Hematopoietic multipotent progenitor cell treated with erythropoietin and hydrocortisone succinate and interleukin-3 and kit ligand, for 8 days (in vitro differentiated cells): ENCODE measurements at regions not wholly inside any gene's neighbourhood (a gene's known extent, or its start where the extent isn't known, plus 50 kb on each side); places are given as distances from the start of the nearest gene placed in this dataset.
"Not testable (repeated sequence)": the region's sequence is repeated elsewhere in the genome, so short reads cannot be mapped to it uniquely, and the experiment has no call there.

ENCODE experiments used
- DNase-seq: peaks from one replicate; pipeline ENCODE4 v3.0.0-alpha.2; 2015

DNA sequence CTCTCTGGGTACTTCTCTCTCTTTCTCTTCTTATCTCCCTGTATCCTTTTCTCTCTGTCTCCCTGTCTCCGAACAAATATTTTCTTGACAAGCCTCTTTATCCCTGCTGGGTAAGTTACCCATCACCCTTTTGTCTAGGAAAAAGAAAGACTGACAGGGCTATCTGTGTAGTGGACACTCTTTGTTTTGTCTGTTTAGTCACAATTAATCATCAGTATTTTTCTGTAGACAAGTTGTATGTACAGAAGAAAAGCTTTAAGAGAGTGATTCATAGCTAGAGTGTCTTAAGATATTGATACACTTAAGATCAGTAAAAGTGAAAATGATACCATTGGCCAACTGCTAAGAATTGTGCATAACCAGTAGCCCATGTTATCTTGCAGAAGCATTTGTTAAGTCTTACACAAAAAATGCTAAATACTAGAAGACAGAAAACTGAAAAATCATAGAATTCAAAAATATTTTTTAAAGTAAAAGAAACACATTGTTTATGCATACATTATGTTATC lies 1043.8 kb upstream of the EDIL3 start:
- no peak for DNase-seq

DNA sequence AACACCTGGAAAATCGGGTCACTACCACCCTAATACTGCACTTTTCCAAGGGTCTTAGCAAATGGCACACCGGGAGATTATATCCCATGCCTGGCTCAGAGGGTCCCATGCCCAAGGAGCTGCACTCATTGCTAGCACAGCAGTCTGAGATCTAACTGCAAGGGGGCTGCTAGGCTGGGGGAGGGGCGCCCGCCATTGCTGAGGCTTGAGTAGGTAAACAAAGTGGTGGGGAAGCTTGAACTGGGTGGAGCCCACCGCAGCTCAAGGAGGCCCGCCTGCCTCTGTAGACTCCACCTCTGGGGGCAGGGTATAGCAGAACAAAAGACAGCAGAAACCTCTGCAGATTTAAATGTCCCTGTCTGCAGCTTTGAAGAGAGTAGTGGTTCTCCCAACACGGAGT lies 1047.0 kb upstream of the EDIL3 start:
- not testable (repeated sequence) for DNase-seq

DNA sequence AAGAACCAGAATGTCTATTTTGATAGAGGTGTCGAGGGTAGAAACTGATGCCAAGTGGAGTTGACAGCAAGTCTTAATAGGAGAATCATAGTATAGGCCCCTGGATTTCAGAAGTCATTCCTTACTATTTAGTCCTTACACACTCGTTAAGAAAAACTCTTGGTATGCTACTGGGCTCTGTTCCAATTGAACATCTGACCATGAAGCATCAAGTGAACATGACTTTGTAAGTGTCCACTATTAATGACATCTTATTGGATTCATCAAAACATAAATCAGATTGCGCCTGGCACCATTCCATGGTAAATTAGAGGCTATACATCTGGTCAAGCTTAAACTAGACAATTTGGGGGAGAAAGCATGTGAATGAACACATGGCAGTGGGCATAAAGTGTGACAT lies 1056.5 kb upstream of the EDIL3 start:
- DNase-seq: no peak

DNA sequence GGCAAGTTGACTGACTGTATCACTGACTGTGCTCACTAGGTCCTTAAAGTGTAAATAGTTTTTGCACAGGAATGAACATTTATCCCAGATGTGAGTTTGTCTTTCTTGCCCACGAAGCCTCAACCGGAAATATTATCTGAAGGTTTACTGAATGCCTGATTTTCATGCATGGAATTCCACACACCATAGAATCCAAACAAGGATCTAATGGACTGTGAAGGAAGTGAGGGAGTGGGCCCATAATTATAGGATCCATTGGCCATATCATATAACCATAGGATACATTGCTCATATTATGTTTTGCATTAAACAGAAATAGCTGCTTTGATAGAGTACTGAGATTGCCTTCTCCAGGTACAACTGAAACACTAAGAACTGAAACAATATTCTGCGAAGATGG lies 1057.2 kb upstream of the EDIL3 start:
- DNase-seq: no peak

- DNase-seq: no peak
These were observed 1067.8 kb upstream of the EDIL3 start for GRCh38 chr5:85452322-85453025.

GRCh38 chr5:85453026-85453349 lies 1068.3 kb upstream of the EDIL3 start:
- DNase-seq: no peak

DNA sequence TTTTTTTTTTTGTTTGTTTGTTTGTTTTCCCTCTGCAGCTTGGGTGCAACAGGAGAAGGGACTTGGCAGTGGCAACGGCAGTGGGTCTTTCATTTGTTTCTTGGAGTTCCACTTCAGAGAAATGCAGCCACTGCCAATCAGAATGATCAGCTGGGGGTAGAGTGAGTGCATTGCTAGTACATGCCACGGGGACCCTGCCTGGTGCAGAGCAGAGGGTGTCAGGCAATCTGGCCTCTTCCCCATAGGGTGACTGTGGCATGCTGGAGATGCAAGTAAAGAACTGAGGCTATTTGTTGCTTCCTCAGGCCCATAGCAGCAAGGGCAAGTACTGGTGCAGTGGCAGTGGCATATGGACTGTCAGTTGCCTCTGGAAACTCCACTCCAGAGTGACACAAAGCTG lies 1073.6 kb upstream of the EDIL3 start:
- DNase-seq: no peak

DNA sequence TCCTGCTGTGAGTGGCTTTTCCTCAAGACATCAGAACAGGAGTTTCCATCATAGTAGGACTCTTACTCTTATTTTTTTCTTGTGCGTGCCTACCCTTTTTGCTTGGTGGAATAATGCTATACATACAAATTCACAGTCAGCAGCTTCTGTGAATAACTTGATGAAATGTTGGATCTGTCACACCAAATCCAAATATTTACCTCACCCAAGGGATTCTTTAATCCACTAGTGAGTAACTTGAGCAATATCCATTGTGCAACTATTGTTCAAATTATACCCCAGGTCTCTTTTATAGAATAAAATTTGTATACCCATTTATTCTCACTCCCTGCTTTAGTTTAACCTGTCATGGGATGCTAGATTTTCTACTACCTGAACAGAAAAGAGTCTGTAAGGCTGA lies 1078.3 kb upstream of the EDIL3 start:
- DNase-seq: no peak

GRCh38 chr5:85466423-85466822 lies 1081.7 kb upstream of the EDIL3 start:
- DNase-seq: no peak

DNA sequence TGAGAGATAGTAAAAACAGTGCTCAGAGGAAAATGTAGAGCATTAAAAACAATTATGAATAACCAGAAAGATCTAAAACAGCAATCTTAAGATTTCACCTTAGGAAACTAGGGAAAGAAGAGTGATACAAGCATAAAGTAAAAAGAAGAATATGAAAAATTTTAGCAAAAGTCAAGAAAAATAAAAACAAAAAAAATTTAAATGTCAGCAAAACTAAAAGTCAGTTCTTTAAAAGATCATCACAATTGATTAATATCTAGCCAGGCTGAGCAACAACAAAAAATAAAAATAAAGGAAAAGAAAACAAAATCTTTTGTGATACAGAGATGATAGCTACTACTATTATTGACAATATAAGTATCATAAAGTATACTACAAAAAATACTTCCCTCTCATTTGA lies 1088.1 kb upstream of the EDIL3 start:
- no peak for DNase-seq

- DNase-seq: not testable (repeated sequence)
These were observed 1090.5 kb upstream of the EDIL3 start for GRCh38 chr5:85475151-85475550.

- no peak for DNase-seq
These were observed 1091.9 kb upstream of the EDIL3 start for GRCh38 chr5:85476617-85477016.

DNA sequence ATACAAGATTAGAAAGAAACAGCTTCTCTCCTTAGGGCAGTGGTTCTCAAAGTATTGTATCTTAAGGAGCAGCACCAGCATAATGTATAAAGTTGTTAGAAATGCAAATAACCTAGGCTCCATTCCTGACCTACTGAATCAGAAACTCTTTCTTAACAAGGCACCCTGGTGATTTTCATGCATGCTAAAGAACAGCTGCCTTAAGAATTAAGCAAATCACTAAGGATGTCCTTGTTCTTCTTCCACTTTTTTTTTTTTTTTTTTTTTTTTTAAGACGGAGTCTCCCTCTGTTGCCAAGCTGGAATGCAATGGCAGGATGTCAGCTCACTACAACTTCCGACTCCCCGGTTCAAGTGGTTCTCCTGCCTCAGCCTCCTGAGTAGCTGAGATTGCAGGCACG lies 1095.2 kb upstream of the EDIL3 start:
- no peak for DNase-seq

DNA sequence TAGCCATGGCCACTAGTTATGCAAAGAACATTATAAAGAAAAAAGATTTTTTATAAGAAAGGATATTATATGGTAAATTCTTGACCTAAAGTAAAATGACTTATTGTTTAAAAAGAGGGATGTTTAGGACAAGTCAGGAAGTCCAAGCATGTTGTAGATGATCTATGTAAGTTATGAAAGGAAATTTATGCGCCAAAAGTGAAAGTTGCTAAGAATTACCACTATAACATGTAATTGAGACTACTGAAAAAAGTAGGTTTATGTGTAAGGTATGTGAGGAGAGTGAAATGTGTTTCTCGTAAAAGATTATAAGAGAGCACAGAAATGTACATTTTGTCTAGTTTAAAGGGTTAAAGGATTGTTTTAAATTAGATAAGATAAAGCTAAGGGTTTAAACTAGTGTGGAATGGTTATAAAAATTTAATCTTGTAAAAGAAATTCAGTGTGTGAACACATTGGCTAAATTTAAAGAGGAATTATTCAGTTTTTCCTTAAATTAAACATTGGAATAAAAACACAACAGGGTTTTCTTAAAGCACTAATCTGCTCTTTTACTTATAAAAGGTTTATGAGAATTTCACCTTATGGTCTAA lies 1100.4 kb upstream of the EDIL3 start:
- no peak for DNase-seq

GRCh38 chr5:85488295-85488694 lies 1103.6 kb upstream of the EDIL3 start:
- no peak for DNase-seq

DNA sequence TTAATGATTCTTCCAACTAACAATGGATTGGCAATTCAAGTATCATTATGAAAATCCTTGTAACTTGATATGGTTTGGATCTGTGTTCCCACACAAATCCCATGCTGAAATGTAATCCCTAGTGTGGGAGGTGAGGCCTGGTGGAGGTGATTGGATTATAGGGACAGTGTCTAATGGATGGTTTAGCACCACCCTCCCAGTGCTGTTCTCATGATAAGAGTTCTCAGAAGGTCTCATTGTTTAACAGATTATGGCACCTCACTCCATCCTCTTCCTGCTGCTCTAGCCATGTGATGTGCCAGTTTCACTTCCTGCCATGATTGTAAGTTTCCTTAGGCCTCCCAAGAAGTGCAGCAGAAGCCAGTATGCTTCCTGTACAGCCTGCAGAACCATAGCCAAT lies 1116.2 kb upstream of the EDIL3 start:
- no peak for DNase-seq

DNA sequence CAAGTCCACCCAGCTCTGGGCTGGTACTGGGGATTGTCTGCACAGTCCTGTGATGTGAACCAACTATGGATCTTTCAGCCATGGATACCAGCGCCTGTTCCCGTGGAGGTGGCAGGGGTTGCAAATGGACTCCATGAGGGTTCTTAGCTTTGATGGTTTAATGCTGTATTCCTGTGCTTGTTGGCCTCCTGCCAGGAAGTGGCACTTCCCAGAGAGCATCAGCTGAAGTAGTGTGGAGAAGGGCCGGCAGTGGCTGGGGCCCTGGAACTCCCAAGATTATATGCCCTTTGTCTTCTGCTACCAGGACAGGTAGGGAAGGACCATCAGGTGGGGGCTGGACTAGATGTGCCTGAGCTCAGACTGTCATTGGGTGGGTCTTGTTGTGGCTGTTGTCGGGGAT lies 1104.8 kb upstream of the COX7C start:
- no peak for DNase-seq

DNA sequence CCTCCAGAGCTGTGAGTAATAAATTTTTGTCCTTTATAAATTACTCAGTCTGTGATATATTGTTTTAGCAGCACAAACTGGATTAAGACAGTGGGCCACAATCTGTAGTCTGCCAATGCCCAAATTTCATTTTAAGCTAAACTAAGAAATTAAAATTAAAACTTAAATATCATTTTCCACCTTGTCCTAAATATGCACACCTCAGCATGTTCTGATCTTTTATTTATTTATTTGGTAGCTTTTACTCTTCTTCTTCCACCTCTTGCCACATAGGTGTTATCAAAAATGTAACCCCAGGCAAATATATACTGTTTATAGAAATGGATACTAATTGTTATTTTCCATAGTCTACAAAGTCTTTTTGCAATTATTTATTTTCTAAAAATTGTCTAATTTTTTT lies 1102.2 kb upstream of the COX7C start:
- no peak for DNase-seq

GRCh38 chr5:85517386-85517785 lies 1100.4 kb upstream of the COX7C start:
- no peak for DNase-seq

DNA sequence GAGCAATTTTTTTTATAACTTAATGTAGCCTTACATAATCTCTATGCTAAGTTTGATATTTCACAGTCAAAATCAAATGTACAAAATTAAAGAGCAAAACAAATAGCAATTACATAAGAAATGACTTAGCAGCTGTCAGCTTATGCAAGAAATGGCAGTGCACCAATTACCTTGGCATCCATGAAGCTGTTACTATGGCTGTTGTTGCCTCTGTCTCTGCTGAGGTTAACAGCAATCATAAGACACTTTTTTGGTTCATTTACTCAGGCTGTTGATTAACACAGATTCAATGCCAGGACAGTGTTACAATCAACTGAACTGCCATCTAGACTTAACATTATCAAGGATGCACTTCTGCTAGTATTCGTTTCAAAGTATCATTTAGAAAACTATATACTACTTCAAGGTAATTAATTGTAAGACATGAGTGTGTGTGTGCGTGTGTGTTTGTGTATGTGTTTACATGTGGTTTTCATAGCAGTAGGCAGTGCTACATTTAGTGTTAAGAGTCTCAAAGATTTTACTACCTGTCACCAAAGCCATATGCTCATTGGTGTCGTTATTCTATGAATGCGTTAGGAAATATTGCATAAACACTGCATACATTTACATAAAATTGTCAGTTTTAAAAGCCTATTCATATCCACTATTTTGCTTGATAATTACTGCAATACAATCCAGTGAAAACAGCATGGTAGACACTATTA lies 1084.2 kb upstream of the COX7C start:
- no peak for DNase-seq

DNA sequence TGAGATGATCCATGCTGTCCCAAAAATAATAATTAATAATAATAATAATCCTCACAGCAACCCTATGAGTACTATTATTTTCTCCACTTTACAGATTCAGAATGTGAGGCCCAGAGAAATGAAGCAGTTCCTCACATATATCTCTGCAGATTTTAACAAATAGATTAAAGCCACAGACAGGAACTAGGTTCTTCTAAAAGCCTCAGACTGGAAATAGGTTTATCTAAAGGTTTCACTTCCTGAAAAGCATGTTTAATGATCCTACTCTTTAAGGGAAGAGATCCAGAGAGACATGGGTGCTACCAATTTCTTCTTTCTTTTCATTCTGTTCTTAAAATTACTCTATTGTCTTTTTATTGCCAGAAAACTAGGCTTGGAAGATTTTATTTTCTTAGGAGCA lies 1079.4 kb upstream of the COX7C start:
- no peak for DNase-seq

GRCh38 chr5:85545129-85545528 lies 1072.6 kb upstream of the COX7C start:
- no peak for DNase-seq

DNA sequence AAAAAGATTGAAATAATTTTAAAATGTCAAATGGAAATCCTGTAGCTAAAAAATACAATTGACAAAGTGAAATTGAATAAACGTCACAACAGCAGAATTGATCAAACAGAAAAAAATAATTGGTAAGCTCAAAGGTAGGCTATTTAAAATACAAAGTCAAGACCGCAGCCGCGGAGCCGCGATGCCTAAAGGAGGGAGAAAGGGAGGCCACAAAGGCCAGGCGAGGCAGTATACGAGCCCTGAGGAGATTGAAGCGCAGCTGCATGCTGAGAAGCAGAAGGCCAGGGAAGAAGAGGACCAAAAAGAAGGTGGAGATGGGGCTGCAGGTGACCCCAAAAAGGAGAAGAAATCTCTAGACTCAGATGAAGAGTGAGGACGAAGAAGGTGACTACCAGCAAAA lies 1068.5 kb upstream of the COX7C start:
- no peak for DNase-seq

- DNase-seq: no peak
These were observed 1067.7 kb upstream of the COX7C start for GRCh38 chr5:85549836-85550599.
